Nucleus accumbens (tissue), 56 donors: ENCODE measurements at regions not wholly inside any gene's neighbourhood (a gene's known extent, or its start where the extent isn't known, plus 50 kb on each side); places are given as distances from the start of the nearest gene placed in this dataset.
A peak's percentile ranks its signal among the peaks of the same experiment; 100 is the strongest.
"Not testable (repeated sequence)": the region's sequence is repeated elsewhere in the genome, so short reads cannot be mapped to it uniquely, and the experiment has no call there.

ENCODE experiments used
- DNase-seq, 56 donors: peaks; one replicate each; lab custom pipeline; 2025; lab: John Stamatoyannopoulos, UW

- no peak for DNase-seq
These were observed 308.4 kb downstream of the DLEU7 start for GRCh38 chr13:50535050-50535449.

DNA sequence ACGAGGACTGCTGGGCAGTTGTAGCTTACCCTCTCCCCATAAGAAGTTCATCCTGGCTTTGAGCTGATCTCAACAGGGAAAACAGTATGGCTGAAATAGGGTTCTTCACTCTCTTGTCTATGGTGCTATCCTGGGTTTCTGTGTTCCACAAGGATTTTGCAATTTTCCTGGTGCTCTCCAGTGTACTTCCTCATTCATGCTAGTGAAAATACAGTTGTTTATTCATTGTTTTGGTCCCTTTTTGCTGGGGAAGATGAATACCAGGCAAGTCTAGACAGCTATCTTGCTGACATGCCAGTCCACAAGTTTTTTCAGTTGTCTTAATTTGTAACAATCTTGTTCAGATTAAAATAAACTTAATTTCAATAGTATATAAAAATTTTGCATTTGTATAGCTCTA is 306.5 kb downstream of the DLEU7 start:
- DNase-seq: no peak

- no peak for DNase-seq
These were observed 303.5 kb downstream of the DLEU7 start for GRCh38 chr13:50539791-50540530.

- DNase-seq: no peak
These were observed 300.4 kb downstream of the DLEU7 start for GRCh38 chr13:50543141-50543540.

GRCh38 chr13:50543782-50544181 is 299.7 kb downstream of the DLEU7 start:
- peak in 2 of 56 donors; percentile 5 to 10 for DNase-seq

- no peak for DNase-seq
These were observed 299.3 kb downstream of the DLEU7 start for GRCh38 chr13:50544211-50544610.

DNA sequence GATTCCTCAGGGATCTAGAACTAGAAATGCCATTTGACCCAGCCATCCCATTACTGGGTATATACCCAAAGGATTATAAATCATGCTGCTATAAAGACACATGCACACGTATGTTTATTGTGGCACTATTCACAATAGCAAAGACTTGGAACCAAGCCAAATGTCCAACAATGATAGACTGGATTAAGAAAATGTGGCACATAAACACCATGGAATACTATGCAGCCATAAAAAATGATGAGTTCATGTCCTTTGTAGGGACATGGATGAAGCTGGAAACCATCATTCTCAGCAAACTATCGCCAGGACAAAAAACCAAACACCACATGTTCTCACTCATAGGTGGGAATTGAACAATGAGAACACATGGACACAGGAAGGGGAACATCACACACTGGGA is 296.3 kb downstream of the DLEU7 start:
- not testable (repeated sequence) for DNase-seq

- DNase-seq: no peak
These were observed 294.9 kb downstream of the DLEU7 start for GRCh38 chr13:50548586-50548985.

DNA sequence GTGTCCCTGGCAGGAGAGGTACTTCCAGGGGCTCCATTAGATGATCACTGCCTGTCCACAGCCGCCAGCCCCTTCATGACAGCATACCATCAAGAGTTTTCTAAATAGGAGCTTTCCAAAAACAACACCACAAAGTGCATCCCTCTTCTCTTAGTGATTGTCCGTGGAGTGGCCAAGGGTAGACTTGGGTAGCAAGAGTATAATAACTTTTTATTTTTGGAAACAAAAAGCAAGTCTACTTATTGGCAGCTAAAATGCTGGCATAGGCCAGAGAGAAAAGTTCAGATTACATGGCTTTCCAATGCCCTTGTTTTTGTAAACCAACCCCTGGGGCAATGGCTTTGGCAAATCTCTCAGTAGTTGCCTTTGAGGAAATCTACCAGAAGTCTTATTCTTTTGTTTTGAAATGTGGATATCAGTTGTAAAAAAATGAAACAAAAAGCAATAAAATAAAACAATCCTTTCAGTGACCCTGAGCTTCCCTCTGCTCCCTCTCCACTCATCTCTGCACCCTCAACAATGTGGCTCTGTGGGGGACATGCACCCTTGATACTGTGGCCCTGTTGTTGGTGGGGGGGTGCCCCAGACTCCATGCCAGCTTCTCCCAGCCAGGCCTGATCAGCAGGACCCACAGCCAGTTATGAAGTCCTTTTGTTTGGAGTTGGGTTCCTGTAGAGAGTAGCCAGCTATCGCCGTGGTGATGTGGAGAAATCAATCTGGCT is 294.1 kb downstream of the DLEU7 start:
- DNase-seq: no peak

GRCh38 chr13:50550151-50550550 is 293.3 kb downstream of the DLEU7 start:
- DNase-seq: no peak

DNA sequence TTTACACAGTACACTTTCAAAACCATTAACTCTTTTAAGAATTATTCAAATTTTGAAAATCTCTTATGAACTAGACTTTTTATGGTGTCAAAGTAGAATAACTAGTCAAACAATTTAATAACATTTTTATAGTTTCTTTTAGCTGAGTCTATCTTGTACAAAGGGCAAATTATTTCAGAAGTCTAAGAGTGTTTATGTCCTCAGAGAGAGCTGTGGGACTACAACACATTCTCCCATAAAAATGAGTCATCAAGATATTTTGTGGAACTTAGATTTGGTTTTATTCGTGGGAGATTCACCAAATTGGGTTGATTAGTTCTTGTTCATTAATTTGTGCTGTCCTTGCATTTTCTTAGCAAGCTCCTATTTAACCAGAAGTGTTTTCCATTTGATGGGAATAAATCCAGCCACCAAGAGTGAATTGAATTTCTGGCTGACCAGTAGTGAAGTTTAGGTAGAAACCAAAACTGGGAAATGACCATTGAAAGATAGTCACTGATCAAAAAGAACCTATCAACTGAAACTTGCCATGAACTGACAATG is 291.0 kb downstream of the DLEU7 start:
- no peak for DNase-seq

- no peak for DNase-seq
These were observed 281.8 kb downstream of the DLEU7 start for GRCh38 chr13:50561739-50562138.

DNA sequence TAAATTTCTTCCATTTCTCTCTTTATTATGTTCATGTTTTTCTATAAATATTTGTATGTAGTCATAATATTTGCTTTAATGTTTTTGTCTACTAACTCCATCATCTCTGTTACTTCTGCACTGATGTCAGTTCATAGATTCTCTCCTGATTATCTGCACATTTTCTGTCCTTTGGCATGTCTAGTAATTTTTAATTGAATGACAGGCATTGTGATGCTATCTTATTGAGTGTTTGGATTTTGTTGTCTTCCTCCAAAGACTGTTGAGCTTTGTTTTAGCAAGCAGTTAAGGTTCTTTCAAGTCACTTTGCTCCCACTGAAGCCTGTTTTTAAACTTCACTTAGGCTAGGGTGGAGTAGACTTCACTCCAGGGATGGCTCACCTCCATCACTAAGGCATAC is 276.8 kb downstream of the DLEU7 start:
- no peak for DNase-seq

GRCh38 chr13:50572129-50572528 is 271.4 kb downstream of the DLEU7 start:
- no peak for DNase-seq

DNA sequence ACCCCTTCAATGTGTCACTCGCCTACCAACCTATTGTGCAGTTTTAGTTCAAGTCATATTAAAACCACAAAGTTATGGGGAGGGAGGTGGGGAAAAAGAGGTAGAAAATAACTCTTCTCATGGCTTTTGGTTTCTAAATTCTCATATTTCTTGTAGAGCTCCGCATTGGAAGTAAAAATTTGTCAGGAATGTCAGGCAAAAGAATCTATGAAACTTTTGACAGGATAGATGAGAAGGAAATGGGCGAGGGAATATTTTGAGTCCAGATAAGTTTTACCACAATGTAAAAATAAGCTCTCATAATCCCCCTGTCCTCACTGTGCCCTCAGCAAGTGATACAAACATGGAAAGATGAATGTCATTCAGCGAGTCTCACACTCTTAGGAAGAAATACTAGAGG is 270.4 kb downstream of the DLEU7 start:
- no peak for DNase-seq

DNA sequence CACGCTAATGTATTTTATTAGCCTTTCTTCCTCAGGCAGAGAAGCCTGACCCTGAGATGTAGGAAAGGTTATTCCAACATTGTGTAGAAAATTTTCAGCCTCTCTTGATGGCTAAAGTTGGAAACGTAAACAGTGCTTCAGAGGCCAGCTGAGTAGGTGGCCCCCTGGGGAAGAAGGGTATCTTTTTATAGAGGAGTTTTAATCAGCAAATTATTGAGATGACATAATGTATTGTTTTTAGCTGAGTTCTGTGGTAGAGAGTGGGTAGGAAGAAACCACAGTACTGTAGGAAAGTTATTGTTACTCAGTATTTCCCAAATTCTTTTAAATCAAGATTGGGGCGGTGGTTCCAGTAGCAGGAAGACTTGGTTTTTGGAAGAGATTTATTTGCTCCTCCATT is 268.8 kb downstream of the DLEU7 start:
- DNase-seq: no peak

DNA sequence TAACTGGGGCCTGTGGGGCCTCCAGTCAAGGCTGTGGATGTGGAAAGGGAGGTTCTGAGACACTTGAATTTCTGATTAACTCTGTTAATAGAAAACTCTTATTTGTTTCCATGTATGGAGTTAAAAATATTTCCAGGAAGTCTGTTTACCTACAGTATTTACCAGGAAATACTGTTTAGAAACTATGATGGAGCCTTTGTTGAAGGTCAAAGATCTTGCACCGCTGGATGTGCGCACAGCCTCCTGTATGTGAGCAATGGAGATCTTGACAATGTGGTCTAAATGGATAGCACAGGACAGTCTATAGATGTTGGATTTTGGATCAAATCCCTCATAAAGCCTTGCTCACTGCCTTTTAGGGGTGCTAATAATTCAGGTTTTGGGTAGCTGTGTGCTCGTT is 268.4 kb downstream of the DLEU7 start:
- DNase-seq: no peak

DNA sequence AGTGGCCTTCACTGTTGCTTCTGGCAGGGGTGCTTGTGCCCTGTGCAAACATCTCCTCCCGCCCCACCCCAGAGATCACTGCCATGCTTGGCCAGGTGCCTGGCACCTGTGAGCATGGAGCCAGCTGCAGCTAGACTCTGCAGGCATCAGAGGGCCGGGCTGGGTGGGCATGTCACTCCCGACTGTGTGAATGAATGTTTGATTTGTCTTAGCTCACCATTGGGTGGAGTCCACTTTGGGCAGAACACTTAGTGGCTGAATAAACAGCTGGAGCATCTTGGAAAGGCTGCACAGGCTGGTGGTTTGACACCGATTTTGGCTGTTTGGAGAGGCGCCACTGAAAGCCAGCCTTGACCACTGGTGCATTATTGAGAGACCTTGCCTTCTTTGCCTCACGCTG is 267.3 kb downstream of the DLEU7 start:
- no peak for DNase-seq

- DNase-seq: no peak
These were observed 265.7 kb downstream of the DLEU7 start for GRCh38 chr13:50577806-50578205.

DNA sequence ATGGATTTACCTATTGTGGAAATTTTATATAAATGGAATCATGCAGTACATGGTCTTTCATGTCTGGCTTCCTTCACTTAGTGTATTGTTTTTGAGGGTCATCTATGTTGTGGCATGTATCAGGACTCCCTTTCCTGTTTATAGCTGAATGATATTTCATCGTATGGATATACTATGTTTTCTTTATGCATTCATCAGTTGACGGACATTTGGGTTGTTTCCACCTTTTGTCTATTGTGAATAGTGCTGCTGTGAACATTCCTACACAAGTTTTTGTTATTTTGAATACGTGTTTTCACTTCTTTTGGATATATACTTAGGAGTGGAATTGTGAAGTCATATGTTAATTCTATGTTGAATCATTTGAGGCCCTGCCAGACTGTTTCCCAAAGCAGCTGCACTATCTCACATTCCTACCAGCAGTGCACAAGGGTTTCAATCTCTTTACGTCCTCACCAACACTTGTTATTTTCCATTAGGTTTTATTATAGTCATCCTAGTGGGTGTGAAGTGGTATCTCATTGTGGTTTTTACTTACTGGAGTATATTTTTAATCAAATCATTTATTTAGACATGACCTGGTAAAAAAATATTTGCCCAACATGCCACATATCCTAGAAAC is 262.7 kb downstream of the DLEU7 start:
- no peak for DNase-seq

GRCh38 chr13:50581586-50582196 is 261.8 kb downstream of the DLEU7 start:
- no peak for DNase-seq
